ENCODE measurements at regions not wholly inside any gene's neighbourhood (a gene's known extent, or its start where the extent isn't known, plus 50 kb on each side); places are given as distances from the start of the nearest gene placed in this dataset.

DNA sequence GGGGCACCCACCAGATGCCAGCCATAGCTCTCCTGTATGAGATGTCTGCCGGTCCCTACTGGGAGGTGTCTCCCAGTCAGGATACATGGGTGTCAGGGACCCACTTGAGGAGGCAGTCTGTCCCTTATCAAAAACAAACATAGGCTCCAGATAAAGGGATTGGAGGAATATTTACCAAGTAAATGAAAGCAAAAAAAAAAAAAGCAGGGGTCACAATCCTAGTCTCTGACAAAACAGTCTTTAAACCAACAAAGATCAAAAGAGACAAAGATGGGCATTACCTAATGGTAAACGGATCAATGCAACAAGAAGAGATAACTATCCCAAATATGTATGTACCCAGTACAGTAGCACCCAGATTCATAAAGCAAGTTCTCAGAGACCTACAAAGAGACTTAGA lies 640.0 kb upstream of the LRRTM4 start (continued):
- TF ChIP-seq, protein P1, sequence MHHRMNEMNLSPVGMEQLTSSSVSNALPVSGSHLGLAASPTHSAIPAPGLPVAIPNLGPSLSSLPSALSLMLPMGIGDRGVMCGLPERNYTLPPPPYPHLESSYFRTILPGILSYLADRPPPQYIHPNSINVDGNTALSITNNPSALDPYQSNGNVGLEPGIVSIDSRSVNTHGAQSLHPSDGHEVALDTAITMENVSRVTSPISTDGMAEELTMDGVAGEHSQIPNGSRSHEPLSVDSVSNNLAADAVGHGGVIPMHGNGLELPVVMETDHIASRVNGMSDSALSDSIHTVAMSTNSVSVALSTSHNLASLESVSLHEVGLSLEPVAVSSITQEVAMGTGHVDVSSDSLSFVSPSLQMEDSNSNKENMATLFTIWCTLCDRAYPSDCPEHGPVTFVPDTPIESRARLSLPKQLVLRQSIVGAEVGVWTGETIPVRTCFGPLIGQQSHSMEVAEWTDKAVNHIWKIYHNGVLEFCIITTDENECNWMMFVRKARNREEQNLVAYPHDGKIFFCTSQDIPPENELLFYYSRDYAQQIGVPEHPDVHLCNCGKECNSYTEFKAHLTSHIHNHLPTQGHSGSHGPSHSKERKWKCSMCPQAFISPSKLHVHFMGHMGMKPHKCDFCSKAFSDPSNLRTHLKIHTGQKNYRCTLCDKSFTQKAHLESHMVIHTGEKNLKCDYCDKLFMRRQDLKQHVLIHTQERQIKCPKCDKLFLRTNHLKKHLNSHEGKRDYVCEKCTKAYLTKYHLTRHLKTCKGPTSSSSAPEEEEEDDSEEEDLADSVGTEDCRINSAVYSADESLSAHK (CRISPR knock-in tag; IDR thresholded peaks at IDR 0.05; ENCODE audit: borderline replicate concordance), result no peak
- TF ChIP-seq RXRB (CRISPR knock-in tag; IDR thresholded peaks at IDR 0.05; ENCODE audit: borderline replicate concordance) (peak; percentile 93), SCMH1 (CRISPR knock-in tag; IDR thresholded peaks at IDR 0.05; ENCODE audit: borderline replicate concordance) (no peak), ZNF337 (CRISPR knock-in tag; IDR thresholded peaks at IDR 0.05; ENCODE audit: borderline replicate concordance, low read depth) (no peak), MEIS2 (CRISPR knock-in tag; IDR thresholded peaks at IDR 0.05) (no peak), ZNF234 (CRISPR knock-in tag; conservative IDR thresholded peaks at IDR 0.05) (no peak), ZNF772 (CRISPR knock-in tag; IDR thresholded peaks at IDR 0.05) (no peak), WIZ (CRISPR knock-in tag; IDR thresholded peaks at IDR 0.05) (no peak), POLR2AphosphoS2 (IDR thresholded peaks at IDR 0.05; ENCODE audit: low read depth, low read length) (no peak), TOPORS (CRISPR knock-in tag; IDR thresholded peaks at IDR 0.05) (no peak), SOX13 (IDR thresholded peaks at IDR 0.05) (peak; percentile 94), SOX13 (CRISPR knock-in tag; conservative IDR thresholded peaks at IDR 0.05 in 1 of 2, IDR thresholded peaks at IDR 0.05 in 1 of 2) (peak in 1 of 2 experiments; percentile 98; a peak in 2 of 4 replicates), ZBTB42 (CRISPR knock-in tag; IDR thresholded peaks at IDR 0.05) (no peak), JDP2 (CRISPR knock-in tag; IDR thresholded peaks at IDR 0.05; ENCODE audit: borderline replicate concordance) (no peak), ZNF761 (CRISPR knock-in tag; conservative IDR thresholded peaks at IDR 0.05) (no peak), TBX3 (IDR thresholded peaks at IDR 0.05; ENCODE audit: borderline replicate concordance) (peak; percentile 95), HNRNPL (IDR thresholded peaks at IDR 0.05; ENCODE audit: low read depth, low read length) (no peak), ZNF552 (CRISPR knock-in tag; IDR thresholded peaks at IDR 0.05; ENCODE audit: borderline replicate concordance) (no peak)
- TF ChIP-seq, protein P2, sequence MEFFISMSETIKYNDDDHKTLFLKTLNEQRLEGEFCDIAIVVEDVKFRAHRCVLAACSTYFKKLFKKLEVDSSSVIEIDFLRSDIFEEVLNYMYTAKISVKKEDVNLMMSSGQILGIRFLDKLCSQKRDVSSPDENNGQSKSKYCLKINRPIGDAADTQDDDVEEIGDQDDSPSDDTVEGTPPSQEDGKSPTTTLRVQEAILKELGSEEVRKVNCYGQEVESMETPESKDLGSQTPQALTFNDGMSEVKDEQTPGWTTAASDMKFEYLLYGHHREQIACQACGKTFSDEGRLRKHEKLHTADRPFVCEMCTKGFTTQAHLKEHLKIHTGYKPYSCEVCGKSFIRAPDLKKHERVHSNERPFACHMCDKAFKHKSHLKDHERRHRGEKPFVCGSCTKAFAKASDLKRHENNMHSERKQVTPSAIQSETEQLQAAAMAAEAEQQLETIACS (CRISPR knock-in tag; IDR thresholded peaks at IDR 0.05), result no peak
- TF ChIP-seq, protein P3, sequence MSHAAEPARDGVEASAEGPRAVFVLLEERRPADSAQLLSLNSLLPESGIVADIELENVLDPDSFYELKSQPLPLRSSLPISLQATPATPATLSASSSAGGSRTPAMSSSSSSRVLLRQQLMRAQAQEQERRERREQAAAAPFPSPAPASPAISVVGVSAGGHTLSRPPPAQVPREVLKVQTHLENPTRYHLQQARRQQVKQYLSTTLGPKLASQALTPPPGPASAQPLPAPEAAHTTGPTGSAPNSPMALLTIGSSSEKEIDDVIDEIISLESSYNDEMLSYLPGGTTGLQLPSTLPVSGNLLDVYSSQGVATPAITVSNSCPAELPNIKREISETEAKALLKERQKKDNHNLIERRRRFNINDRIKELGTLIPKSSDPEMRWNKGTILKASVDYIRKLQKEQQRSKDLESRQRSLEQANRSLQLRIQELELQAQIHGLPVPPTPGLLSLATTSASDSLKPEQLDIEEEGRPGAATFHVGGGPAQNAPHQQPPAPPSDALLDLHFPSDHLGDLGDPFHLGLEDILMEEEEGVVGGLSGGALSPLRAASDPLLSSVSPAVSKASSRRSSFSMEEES (CRISPR knock-in tag; IDR thresholded peaks at IDR 0.05), result 0 out of 2 replicates have a peak, but pooled peaks have one; percentile 16
- TF ChIP-seq, protein P4, sequence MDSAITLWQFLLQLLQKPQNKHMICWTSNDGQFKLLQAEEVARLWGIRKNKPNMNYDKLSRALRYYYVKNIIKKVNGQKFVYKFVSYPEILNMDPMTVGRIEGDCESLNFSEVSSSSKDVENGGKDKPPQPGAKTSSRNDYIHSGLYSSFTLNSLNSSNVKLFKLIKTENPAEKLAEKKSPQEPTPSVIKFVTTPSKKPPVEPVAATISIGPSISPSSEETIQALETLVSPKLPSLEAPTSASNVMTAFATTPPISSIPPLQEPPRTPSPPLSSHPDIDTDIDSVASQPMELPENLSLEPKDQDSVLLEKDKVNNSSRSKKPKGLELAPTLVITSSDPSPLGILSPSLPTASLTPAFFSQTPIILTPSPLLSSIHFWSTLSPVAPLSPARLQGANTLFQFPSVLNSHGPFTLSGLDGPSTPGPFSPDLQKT (CRISPR knock-in tag; IDR thresholded peaks at IDR 0.05; ENCODE audit: borderline replicate concordance), result no peak
- TF ChIP-seq, protein P5, sequence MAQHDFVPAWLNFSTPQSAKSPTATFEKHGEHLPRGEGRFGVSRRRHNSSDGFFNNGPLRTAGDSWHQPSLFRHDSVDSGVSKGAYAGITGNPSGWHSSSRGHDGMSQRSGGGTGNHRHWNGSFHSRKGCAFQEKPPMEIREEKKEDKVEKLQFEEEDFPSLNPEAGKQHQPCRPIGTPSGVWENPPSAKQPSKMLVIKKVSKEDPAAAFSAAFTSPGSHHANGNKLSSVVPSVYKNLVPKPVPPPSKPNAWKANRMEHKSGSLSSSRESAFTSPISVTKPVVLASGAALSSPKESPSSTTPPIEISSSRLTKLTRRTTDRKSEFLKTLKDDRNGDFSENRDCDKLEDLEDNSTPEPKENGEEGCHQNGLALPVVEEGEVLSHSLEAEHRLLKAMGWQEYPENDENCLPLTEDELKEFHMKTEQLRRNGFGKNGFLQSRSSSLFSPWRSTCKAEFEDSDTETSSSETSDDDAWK (CRISPR knock-in tag; IDR thresholded peaks at IDR 0.05), result no peak
- TF ChIP-seq, protein P6, sequence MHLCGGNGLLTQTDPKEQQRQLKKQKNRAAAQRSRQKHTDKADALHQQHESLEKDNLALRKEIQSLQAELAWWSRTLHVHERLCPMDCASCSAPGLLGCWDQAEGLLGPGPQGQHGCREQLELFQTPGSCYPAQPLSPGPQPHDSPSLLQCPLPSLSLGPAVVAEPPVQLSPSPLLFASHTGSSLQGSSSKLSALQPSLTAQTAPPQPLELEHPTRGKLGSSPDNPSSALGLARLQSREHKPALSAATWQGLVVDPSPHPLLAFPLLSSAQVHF (CRISPR knock-in tag; IDR thresholded peaks at IDR 0.05), result no peak

All from HepG2 (cell line).